Body of pancreas (tissue), 4 donors: ENCODE measurements at regions not wholly inside any gene's neighbourhood (a gene's known extent, or its start where the extent isn't known, plus 50 kb on each side); places are given as distances from the start of the nearest gene placed in this dataset.

ENCODE experiments used
- CTCF ChIP-seq, 7 experiments: fragments of 450-650 bp in 4 of 7; fragments of 200-600 bp in 3 of 7; sonication (generic) in 3 of 7; IDR thresholded peaks; one replicate each; pipeline ENCODE4 v1.5.1; 2016 to 2019; ENCODE audit warnings: antibody characterized with exemption in 7 of 7
- POLR2A ChIP-seq, 3 donors: fragments of 450-650 bp; IDR thresholded peaks; one replicate each; pipeline ENCODE4 v1.6.1; 2016; ENCODE audit warnings: antibody characterized with exemption in 3 of 3, mild to moderate bottlenecking in 2 of 3

- TF ChIP-seq CTCF (IDR thresholded peaks at IDR 0.05) (no peak), POLR2A (IDR thresholded peaks at IDR 0.05) (no peak)
Measured at GRCh38 chr4:189828081-189828697, 112.5 kb upstream of the FRG1 start.
